Activated CD4-positive, CD25-positive, alpha-beta regulatory T cell treated with anti-CD3 and anti-CD28 coated beads, Interleukin-2, amount 50 U/mL, for 24 hours (primary cell): ENCODE measurements at regions not wholly inside any gene's neighbourhood (a gene's known extent, or its start where the extent isn't known, plus 50 kb on each side); places are given as distances from the start of the nearest gene placed in this dataset.
"Not testable (repeated sequence)": the region's sequence is repeated elsewhere in the genome, so short reads cannot be mapped to it uniquely, and the experiment has no call there.

ENCODE experiments used
- ATAC-seq, 2 donors: fragments of 150-1000 bp; cut with Tn5 transposase; one replicate each; pipeline ENCODE4 v1.10.0; 2021; ENCODE audit warnings: mild to moderate bottlenecking in 1 of 2, moderate library complexity in 1 of 2

DNA sequence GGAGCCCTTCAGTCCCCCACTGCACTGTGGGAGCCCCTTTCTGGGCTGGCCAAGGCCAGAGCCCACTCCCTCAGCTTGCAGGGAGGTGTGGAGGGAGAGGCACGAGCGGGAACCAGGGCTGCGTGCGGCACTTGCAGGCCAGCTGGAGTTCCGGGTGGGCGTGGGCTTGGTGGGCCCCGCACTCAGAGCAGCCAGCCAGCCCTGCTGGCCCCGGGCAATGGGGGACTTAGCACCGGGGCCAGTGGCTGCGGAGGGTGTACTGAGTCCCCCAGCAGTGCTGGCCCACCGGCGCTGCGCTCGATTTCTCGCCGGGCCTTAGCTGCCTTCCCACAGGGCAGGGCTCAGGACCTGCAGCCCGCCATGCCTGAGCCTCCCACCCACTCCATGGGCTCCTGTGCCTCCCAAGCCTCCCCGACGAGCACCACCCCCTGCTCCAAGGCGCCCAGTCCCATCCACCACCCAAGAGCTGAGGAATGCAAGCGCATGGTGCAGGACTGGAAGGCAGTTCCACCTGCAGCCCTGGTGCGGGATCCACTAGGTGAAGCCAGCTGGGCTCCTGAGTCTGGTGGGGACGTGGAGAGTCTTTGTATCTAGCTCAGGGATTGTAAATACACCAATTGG is 776.2 kb downstream of the KCTD8 start:
- ATAC-seq, result not testable (repeated sequence)

DNA sequence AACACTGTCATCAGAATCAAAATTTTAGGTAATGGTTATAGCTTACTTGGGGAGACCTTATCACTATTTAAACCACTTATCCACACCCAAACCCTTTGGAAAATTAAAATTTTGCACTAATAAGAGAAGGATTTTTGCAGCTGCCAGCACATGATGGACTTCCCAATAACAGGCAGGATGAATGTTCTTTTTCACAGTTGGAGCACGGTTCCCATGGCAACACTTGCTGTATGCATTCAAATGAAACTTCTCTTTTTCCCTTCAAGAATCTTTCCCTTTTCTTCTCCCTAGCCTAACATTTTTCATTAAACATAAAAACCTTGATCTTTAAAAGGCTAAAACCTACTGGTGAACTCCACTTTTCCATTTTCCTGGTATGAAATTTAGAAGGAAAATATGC is 768.2 kb downstream of the KCTD8 start:
- no peak for ATAC-seq

DNA sequence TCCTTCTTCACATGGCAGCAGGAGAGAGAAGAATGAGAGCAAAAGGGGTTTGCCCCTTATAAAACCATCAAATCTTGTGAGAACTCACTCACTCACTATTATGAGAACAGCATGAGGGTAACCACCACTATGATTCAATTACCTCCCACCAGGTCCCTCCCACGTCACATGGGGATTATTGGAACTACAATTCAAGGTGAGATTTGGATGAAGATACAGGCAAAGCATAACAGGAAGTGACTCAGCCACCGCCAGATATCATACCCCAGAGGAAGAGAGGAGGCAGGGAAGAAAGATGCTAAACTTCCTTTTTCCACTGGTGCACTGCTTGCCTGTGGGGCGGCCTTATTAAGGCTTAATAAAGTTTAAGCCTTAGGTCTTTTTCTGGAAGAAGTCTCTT is 766.1 kb downstream of the KCTD8 start:
- no peak for ATAC-seq

DNA sequence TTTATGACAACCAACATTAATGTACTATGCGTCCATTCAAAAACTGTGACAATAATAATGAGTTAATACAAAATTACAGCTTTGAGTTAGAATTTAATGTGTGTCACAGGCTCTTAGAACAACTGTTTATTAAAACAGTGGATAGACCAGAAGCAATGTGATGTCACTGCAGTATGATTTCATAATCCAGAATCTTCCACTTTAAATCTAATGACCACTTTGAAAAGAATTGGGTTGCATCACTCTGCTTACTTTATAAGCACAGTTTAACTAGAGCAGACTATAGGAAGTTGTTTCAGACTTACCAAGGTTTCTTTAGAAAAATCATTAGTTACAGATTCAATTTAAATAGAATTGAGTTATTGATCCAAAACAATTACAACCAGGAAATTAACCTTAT is 758.5 kb downstream of the KCTD8 start:
- ATAC-seq, result no peak

DNA sequence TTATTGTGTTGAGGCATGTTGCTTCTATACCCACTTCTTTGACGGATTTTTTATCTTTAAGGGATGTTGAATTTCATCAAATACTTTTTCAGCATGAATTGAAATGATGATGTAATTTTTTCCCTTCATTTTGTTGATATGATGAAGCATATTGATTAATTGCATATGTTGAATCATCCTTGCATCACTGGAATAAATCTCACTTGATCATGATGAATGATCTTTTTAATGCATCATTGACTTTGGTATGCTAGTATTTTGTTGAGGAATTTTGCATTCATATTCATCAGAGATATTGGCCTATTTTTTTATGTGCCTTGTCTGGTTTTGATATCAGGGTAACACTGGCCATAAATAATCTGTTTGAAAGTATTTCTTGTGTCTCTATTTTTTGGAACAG is 754.7 kb downstream of the KCTD8 start:
- ATAC-seq, result no peak

DNA sequence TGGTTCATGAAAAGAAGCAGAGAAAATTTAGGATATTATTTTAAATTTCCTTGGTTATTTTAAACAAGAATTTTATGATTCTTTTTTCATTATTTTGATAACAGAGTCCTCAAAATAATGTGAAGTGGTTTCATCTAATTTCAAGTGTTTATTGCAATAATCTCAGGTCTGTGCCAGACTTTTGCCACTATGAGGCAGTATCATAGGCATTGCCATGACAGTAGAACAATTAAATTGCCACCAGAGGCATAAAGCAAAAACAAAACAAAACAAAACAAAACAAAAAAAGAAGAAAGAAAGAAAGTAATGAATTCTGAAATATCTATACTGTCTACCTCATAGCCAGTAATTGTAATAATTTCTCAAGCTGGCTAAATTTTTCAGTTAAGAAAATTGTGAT is 739.2 kb downstream of the KCTD8 start:
- ATAC-seq, result no peak

DNA sequence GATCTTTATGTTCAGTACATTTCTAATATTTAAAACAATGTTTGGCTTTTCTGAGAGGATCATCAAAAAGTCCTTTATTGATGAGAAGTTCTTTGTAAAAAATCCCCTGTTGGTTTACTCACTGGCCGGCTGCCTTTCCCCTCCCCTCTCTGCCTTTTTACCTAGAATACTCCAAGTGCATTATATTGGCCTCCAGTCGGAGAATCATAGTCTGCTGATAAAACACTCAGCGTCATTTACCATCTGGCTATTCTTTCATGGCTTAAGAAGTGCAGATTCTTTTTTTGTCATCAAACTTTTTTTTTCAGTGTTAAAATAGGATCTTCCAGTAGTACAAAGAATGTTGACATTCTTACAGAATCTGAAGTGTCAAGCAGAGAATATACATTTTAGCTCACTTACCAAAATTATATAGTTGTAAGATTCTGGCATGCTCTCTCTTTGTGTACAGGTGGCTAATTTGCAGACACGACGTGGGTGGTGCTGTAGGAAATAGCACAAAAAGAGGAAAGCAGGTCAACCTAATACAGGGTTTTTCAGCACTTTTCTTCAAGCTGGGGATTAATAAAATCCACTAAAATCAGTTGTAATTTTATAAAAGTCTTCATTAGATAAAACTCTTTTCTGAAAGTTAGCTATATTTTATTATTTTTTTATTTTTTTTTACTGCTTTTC is 731.8 kb downstream of the KCTD8 start:
- no peak for ATAC-seq

DNA sequence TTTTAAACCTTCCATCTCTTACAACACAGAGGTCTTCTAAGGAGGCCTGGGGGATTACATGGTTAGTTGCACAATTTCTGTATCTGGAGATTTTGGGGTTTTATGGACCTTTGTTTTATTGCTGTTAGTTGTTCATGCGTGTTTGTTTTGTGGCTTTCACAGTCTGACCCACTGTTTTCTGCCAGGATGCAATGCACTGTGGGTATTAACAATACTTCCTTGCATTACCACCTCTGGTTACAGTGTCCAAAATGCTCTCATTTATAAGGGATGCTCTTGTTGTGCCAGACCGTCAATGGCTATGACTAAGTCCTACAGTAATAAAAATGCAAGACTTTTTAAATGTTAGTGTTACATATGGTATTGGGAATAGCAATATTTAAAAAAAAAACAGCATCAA is 730.2 kb downstream of the KCTD8 start:
- no peak for ATAC-seq

DNA sequence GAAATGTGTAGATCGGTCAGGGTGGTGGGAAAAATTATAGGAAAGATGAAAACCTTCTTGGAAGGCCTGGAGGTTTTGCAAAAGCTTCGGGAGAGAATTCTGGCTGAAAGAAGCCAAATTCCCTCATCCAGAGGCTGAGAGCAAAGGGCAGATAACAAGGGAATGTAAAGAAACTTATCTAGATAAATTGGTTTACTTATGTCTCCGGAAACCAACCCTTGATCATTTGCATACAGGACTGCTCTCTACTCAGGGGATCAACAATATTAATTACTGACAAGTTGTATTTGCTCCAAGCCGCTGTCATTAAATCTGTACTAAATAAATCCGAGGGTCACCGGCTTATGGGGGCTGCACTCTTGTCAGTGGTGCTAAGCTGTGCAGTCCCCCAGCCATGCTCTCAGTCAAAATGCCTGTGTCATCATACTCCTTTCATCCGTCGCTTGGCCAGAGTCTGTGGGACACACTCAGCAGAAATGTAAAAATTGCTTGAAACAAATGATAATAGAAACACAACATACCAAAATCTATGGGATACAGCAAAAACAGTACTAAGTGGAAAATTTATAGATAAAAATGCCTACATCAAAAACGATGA is 715.7 kb downstream of the KCTD8 start:
- no peak for ATAC-seq

DNA sequence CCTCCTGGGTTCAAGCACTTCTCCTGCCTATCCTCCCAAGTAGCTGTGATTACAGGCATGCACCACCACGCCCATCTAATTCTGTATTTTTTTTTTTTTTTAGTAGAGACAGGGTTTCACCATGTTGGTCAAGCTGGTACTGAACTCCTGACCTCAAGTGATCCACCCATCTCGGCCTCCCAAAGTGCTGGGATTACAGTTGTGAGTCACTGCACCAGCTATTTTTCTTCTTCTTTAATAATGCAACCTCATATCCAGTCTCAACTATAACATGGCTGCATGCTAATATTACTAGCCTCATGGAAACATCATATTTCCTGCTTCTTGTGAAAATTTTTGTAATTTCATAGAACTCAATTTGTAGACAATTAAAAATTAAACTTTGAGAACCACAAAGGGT is 706.5 kb downstream of the KCTD8 start:
- no peak for ATAC-seq

DNA sequence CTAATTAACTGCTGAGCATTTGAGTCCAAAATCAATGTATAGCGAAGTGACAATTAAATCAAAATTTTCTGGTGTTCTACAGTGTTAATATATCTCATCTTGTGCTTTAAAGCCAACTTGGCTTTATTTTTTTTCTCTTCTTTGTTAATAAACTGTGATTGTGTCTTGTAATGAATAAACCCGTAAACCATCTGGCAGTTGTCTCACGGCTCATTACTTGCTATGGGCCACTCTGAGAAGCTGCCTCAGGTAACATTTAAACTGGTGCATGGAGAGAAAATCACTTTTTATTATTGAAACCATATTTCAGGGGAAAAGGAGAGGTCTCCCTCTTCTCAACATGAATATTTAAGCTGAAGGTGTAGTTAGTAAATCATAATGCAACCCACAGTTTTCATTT is 694.0 kb downstream of the KCTD8 start:
- no peak for ATAC-seq

DNA sequence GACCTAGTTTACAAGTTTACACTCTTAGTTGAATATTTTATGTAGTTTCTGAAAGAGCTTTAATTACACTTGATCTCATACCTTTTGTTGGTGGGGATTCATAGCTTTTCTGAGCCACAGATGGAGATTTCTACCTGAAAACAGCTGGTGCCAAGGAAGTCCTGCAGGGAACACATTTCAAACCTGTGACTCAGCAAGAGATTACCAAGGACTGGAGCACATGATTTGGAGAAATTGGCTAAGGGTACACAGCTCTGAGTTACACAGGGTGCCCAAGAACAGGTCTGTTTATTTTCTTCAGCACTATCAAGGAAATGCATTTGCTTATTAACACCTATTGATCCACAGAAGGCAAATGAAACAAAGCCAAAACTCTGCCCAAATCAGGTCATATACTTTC is 691.5 kb downstream of the KCTD8 start:
- no peak for ATAC-seq

DNA sequence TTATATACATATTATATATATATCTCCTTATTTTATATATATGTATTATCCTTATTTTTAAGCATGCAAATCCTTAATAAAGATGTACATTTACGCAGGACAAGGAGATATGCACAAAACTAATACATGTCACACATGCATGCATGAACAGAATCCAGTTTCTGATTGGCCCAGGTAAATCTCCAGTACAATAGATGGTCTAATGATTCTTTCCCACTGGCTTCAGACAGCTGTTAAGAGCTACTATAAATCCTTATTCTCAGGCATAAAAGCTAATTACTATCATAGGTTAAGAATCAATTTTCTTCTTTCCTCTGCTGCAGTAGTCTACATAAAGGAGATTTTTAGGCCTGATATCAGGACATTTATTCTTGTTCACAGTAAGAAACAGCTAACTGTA is 689.8 kb downstream of the KCTD8 start:
- ATAC-seq, result no peak

DNA sequence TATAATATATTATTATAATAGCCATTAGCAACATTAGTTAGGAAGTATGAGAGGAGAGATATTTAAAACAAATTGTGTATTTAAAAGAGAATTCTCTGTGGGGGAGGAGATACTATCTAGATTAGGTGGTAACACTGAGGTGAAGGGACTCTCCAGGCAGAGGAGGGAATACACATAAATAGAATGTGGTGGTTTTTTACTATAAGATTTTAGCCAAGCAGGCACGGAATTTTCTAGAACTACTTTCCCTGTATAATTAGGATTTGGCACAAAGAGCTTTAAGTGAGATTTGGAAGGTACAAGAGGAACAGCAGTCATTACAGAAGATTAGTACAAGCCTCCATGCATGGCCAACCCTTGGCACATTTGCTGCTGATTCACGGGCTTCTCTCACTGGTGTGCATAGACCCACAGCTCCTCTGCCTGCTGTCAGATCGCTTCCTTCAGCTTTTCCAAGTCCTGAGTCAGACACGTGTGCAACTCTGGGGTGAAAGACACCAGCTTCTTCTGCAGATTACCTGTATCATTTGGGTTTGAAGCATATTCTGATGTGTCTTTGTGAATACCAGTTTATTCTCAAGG is 685.5 kb downstream of the KCTD8 start:
- no peak for ATAC-seq

DNA sequence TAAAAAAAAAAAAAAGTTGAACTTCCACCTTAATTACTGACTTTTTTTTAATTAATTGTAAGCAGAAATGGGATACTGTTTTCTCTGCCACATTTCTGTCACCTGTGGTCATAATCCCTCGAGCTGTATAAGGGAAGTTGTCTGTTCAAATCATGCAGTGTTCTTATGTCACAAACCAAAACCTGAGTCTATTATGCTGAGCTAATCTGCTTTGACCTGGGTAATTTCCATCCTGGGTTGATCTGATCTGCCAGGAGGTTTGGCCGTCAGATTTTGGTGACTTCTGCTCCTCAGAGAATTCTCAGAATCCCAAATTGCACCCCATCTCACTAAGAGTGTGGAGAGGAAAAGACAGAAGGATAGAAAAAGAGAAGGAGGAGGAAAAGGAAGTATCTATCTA is 683.1 kb downstream of the KCTD8 start:
- no peak for ATAC-seq

DNA sequence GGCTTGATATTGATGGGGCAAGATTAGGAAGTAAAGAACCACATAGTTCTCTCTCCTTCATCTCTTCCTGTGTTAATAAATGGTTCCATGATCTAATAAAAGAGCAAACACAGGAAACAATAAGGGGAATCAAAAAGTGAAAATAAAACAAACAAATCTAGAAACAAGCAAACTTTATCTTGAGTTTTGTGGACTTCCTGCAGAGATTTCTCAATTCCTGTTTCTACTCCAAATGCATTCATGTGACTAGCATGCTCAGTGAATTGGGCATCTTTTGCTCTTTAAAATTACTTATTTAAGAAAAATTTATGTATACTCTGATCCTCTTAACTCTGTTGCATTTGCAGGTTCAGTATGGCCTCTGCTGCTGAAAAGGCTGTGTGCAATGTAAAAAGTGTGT is 682.0 kb downstream of the KCTD8 start:
- ATAC-seq, result no peak

DNA sequence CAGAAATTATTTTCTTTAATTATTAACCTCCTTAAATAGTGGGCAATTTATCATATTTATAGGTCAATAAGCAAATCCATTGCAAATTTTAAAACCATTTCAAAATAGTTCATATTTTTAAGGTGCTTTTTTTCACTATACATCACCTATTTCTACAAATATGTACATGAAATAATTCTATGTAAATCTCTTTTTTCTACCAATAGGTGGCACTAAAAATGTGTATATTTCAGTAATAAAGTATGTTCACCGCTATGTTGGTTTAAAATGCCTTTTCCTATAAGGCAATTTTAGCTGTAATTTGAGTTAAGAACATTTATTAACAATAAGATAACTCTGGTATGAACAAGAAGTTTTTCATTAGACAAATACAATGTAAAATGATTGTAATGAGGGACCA is 672.2 kb downstream of the KCTD8 start:
- ATAC-seq, result no peak

DNA sequence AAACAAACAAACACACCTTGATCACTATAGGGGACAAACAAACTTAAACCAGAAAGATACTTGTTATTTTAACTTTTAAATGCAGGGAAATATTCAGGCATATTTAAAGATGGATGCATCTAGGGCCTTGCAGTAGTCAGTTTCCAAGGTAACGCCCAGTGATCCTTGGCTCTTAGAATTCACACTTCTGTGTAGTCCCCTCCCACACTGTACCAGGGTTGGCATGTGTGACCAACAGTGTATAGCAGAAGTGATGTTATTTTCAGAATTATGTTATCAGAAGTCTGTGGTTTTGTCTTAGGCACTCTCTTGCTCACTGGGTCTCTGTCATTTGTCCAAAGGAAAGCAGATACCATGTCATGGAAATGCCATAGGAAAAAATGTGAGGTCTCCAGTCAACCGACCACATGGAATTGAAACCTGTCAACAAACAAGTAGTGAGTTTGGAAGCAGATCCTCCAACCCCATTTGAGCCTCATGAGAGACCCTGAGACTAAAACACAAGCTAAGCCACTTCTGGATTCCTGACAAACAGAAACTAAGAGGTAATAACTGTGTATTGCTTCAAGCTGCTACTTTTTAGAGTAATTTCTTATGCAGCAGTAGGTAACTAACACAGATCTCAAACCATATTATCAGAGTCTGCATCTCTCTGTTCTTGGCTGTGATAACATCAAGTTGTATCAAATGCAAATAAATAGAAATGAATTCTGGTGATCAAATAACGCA is 670.3 kb downstream of the KCTD8 start:
- ATAC-seq, result no peak

DNA sequence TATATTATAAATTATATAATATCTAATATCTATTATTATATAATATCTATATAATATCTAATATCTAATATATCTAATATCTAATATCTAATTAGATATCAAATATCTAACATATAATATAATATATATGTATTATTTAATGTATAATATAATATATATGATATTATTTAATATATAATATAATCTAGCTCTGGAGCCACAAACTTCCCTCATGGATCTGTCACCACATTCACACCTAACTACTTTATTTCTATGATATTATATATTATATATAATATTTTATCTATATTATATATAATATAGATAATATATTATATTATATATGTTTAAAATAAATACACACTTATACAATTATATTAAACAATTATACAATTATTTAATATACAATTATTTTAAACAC is 667.5 kb downstream of the KCTD8 start:
- no peak for ATAC-seq

DNA sequence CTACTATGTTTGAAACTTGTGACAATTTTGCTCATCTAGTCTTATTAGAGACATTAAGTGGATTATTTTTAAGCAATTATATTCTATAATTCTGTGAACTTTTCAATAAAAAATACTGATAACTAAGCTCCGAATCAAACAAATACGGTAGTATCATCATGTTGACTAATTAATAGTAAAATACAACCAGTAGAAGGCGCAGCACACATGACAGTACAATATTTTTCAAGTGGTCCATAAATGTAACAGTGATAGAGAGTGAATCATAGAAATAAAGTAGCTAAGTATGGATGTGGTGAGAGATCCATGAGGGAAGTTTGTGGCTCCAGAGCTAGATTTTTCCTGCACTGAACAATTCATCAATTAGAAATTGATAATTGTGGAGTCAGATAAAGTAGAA is 666.2 kb downstream of the KCTD8 start:
- no peak for ATAC-seq

DNA sequence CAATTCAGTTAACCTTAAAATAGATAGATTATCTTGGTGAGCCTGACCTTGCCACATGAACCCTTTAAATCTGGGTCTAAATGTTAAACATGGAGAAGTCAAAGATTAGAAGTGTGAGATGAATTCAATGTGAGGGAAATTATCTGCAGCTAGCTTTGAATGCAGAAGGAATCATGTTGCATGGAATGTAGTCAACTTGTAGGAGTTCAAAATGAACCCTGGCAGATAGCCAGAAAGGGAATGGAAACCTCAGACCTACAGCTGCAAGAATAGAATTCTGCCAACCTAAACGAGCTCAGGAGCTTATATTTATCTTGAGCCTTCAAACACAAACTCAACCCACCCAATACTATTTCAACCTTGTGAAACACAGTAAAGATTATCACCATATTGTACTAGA is 632.5 kb downstream of the KCTD8 start:
- ATAC-seq, result no peak

DNA sequence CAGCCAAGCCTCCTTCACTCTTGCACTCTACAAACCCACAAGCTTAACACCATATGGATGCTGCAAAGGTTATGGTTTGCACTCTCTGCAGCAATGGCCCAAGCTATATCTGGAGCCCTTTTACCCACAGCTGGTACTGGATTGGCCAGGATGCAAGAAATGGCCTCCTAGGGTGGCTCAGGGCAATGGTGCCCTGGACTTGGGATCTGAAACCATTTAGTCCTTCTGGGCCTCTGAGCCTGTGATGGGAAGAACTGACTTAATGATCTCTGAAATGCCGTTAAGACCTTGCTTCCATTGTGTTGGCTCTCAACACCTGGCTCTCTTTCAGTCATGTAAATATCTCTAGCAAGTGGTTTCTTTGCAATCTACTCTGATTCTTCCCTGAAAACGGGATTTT is 626.0 kb downstream of the KCTD8 start:
- ATAC-seq, result no peak

DNA sequence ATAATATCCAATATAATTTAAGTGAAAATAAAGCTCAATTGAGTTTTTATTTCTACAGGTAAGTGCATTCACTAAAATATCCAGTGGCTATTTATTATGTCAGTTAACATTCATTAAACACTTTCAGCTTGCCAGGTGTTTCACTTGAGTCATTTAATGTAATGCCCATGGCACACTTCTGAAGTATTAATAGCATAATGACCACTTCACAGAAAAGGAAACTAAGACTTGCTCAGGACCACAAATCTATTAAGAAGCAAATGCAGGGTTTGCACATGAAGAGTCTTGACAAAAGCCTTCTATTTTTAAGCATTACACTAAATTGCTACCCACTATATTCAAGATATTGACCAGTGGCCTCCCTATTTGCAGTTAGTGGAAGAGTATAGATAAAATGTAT is 612.7 kb downstream of the KCTD8 start:
- ATAC-seq, result no peak

DNA sequence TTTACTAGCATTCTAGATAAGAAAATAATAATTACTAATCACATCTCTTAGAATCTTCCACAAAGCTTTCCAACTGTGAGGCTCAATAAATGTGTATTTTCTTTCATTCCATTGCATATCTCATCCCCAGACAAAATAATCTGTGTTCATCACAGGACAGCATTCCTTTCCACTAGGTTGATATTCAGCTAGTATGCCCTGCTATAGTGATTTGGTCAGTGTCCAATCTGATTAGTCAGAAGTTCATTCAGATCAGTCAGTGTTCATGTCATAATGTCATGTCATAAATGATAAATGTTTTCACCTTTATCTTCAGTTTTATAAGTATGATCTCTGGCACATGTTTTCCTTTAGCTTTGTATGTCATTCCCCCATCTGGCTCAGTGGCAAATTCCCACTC is 611.4 kb downstream of the KCTD8 start:
- no peak for ATAC-seq
